RWPE2 (cell line): ENCODE measurements at regions not wholly inside any gene's neighbourhood (a gene's known extent, or its start where the extent isn't known, plus 50 kb on each side); places are given as distances from the start of the nearest gene placed in this dataset.

Source experiments
- ATAC-seq: fragments of 200-7000 bp; cut with Tn5 transposase; 3 replicates; pipeline ENCODE4 v1.9.1; 2021; ENCODE audit warnings: low read depth
- DNase-seq: peaks from one replicate; pipeline ENCODE4 v3.0.0-alpha.2; 2020; ENCODE audit warnings: low spot score
- H3K27ac ChIP-seq: fragments of 450-650 bp; 2 replicates; pipeline ENCODE4 v1.5.1; 2017; ENCODE audit warnings: mild to moderate bottlenecking; ENCODE audit not compliant: poor library complexity, severe bottlenecking
- H3K27me3 ChIP-seq: fragments of 250-450 bp; sonication (Bioruptor Pico); 2 replicates; pipeline ENCODE4 v1.5.1; 2021; ENCODE audit warnings: mild to moderate bottlenecking, moderate library complexity; ENCODE audit not compliant: insufficient read depth, poor library complexity, severe bottlenecking
- H3K36me3 ChIP-seq: fragments of 250-450 bp; sonication (Bioruptor Pico); 2 replicates; pipeline ENCODE4 v1.5.1; 2020; ENCODE audit warnings: low read depth, mild to moderate bottlenecking, moderate library complexity
- H3K4me1 ChIP-seq: fragments of 250-450 bp; sonication (Bioruptor Pico); 2 replicates; pipeline ENCODE4 v1.5.1; 2021; ENCODE audit warnings: mild to moderate bottlenecking, moderate library complexity; ENCODE audit not compliant: insufficient read depth, poor library complexity, severe bottlenecking
- H3K4me3 ChIP-seq: fragments of 250-450 bp; sonication (Bioruptor Pico); 2 replicates; pipeline ENCODE4 v1.5.1; 2021; ENCODE audit warnings: mild to moderate bottlenecking, moderate library complexity; ENCODE audit not compliant: severe bottlenecking
- H3K9me3 ChIP-seq: fragments of 250-450 bp; sonication (Bioruptor Pico); 2 replicates; pipeline ENCODE4 v1.5.1; 2021; ENCODE audit warnings: mild to moderate bottlenecking, moderate library complexity; ENCODE audit not compliant: severe bottlenecking
- TF ChIP-seq, protein P1 (sequence below): fragments of 450-650 bp; IDR thresholded peaks from one replicate; pipeline ENCODE4 v1.5.1; 2017; ENCODE audit warnings: mild to moderate bottlenecking, moderate library complexity; ENCODE audit not compliant: poor library complexity, severe bottlenecking

DNA sequence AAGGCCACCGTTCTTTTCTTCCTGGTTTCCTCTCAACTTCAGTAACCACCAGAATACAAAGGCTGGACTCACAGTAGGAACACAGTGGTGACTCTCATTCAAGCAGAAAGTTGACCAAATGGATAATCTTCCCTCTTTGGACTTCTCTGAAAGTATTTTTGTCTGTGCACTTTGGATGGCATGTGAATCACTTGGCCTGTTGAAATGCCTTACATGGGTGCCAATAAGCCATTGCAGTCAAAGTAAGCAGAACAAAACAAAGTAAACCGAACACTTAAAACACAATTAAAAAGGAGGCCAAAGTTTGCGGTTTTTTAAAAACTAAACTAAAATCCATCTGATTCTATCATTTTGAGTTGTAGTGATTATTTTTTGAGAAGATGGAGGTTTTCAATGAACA, 370.1 kb upstream of the DDHD1 start:
- DNase-seq (no peak), ATAC-seq (no peak)
- H3K36me3 ChIP-seq: no peaks in the 10 kb centered on the region
- no peaks in the 10 kb centered on the region for H3K4me1 ChIP-seq
- TF ChIP-seq, protein P1, sequence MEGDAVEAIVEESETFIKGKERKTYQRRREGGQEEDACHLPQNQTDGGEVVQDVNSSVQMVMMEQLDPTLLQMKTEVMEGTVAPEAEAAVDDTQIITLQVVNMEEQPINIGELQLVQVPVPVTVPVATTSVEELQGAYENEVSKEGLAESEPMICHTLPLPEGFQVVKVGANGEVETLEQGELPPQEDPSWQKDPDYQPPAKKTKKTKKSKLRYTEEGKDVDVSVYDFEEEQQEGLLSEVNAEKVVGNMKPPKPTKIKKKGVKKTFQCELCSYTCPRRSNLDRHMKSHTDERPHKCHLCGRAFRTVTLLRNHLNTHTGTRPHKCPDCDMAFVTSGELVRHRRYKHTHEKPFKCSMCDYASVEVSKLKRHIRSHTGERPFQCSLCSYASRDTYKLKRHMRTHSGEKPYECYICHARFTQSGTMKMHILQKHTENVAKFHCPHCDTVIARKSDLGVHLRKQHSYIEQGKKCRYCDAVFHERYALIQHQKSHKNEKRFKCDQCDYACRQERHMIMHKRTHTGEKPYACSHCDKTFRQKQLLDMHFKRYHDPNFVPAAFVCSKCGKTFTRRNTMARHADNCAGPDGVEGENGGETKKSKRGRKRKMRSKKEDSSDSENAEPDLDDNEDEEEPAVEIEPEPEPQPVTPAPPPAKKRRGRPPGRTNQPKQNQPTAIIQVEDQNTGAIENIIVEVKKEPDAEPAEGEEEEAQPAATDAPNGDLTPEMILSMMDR: no peak
- no peak overlapping the region for H3K4me3 ChIP-seq
- H3K27me3 ChIP-seq: no peaks in the 10 kb centered on the region
- H3K9me3 ChIP-seq: no peaks in the 10 kb centered on the region
- no peak overlapping the region for H3K27ac ChIP-seq

DNA sequence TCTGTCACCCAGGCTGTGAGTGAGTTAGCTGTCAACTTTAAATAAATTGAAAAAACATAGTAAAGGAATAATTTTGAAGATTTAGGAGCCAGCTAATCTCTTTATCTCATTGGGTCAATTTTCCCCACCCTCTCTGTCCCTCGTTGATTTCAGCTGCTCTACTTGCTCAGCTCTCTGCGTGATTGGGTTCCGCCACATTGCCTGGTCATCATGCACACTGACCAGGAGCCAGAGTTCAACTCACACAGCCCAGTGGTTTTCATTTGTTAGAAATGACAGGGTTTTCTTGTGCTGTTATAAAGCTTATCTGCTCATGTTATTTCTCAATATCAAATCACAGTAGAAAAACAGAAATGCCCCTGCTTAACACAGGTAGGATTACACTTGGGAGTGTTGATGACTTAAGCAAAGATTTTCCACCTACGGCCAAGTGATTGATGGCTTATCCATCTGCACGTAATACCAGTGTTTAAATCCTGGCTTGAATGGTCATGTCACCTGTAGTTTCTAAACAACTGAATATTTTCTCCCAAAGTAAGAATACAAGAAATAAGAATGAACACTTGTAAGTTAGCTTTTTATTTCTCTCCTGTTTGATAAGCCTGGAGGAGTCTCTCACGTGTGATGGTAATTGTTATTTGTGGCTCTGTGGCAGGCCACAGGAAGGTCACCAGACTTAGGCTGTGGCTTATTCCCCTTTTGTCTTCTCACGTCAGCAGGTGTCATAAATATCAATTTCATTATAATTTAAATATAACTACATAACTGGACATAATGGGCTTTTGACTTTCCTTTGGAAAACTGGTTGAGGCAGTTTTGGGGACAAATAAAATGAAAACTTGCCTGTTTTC, 367.2 kb upstream of the DDHD1 start:
- no peak overlapping the region for H3K4me3 ChIP-seq
- no peaks in the 10 kb centered on the region for H3K4me1 ChIP-seq
- ATAC-seq (no peak), DNase-seq (no peak)
- H3K27ac ChIP-seq: no peak overlapping the region
- H3K9me3 ChIP-seq: no peaks in the 10 kb centered on the region
- H3K36me3 ChIP-seq: no peaks in the 10 kb centered on the region
- H3K27me3 ChIP-seq: no peaks in the 10 kb centered on the region
- TF ChIP-seq, protein P1: no peak

DNA sequence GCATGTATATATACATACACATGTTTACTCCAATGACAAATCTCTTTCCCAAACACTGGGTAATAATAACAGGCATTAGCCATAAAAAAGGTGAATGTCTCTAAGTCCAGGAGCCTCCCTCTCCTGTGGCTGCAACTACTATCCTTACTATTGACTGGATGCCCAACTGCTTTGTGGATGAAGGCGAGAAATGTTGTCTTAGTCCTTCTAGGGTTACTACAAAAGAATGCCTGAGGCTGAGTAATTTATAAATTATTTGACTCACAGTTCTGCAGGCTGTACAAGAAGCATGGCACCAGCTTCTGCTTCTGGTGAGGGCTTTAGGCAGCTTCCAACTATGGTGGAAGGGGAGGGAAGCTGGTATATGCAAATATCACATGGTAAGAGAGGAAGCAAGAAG, 366.0 kb upstream of the DDHD1 start:
- Histone ChIP-seq H3K9me3 (no peaks in the 10 kb centered on the region), H3K4me3 (no peak overlapping the region), H3K4me1 (no peaks in the 10 kb centered on the region), H3K27me3 (no peaks in the 10 kb centered on the region), H3K36me3 (no peaks in the 10 kb centered on the region), H3K27ac (no peak overlapping the region)
- ATAC-seq: peak; percentile 33; the same call in 1 of the 3 replicates
- no peak for DNase-seq
- TF ChIP-seq, protein P1: no peak

DNA sequence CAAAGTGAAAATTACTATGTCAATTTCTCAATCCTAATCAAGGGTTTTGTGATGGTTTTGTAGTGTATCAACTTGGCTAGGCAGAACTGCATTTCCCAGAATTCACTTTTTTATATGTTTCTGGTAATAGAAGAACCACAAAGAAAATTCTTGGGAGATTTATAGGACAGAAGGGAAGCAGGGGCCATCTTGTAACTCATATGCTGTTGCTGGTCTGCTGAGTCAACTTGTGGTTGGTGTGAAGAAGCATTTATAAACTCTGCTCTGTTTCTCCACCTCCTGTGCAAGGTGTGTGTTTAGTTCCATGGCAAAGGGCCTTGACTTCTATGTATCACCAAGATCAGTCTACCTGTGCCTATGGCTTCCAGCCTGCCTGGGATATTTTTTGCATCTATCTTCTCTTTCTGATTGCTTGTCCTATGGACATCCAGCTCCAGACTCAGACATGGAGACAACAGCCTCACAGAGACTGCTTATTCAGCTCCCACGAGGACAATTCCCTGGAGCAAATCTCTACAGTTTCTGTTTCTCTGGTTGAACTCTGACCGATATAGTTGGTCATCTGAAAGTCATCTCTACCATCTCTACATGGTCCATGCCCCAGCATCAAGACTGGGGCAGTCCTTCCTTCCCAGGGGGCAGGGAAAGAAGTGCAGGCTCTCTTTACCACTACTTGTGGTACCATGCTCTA, 364.3 kb upstream of the DDHD1 start:
- no peaks in the 10 kb centered on the region for H3K4me1 ChIP-seq
- H3K27ac ChIP-seq: no peak overlapping the region
- H3K27me3 ChIP-seq: no peaks in the 10 kb centered on the region
- H3K4me3 ChIP-seq: no peak overlapping the region
- TF ChIP-seq, protein P1: no peak
- no peak for DNase-seq
- no peaks in the 10 kb centered on the region for H3K36me3 ChIP-seq
- no peak for ATAC-seq
- no peaks in the 10 kb centered on the region for H3K9me3 ChIP-seq
